Mesenchymal stem cell (in vitro differentiated cells and primary cell): ENCODE measurements at regions not wholly inside any gene's neighbourhood (a gene's known extent, or its start where the extent isn't known, plus 50 kb on each side); places are given as distances from the start of the nearest gene placed in this dataset.
A peak's percentile ranks its signal among the peaks of the same experiment; 100 is the strongest.

Experiments used
- DNase-seq: peaks from one replicate; pipeline ENCODE4 v3.0.0-alpha.2; 2013
- H2AFZ ChIP-seq: one replicate; pipeline ENCODE4 v1.6.1; 2013; ENCODE audit warnings: low read depth, mild to moderate bottlenecking, control low read depth, inconsistent platforms, low read length, moderate library complexity
- H2AK5ac ChIP-seq: 2 replicates; pipeline ENCODE4 v1.6.1; 2013; ENCODE audit warnings: low read length, moderate library complexity, mild to moderate bottlenecking, inconsistent platforms; ENCODE audit not compliant: severe bottlenecking
- H2BK120ac ChIP-seq: one replicate; pipeline ENCODE4 v1.6.1; 2013; ENCODE audit warnings: low read depth, mild to moderate bottlenecking, inconsistent platforms, low read length, moderate library complexity
- H2BK12ac ChIP-seq, 2 experiments: one replicate each; pipeline ENCODE4 v1.6.1; 2013; ENCODE audit warnings: inconsistent platforms in 2 of 2, low read length in 2 of 2, mild to moderate bottlenecking in 2 of 2, moderate library complexity in 2 of 2, control low read depth in 1 of 2
- H2BK15ac ChIP-seq: one replicate; pipeline ENCODE4 v1.6.1; 2013; ENCODE audit warnings: mild to moderate bottlenecking, low read depth, inconsistent platforms; ENCODE audit not compliant: poor library complexity, severe bottlenecking
- H2BK5ac ChIP-seq: 2 replicates; pipeline ENCODE4 v1.6.1; 2013; ENCODE audit warnings: low read depth, mild to moderate bottlenecking, low read length, control low read depth, inconsistent platforms; ENCODE audit not compliant: poor library complexity, severe bottlenecking
- H3K14ac ChIP-seq, 2 experiments: one replicate each; pipeline ENCODE4 v1.6.1; 2013; ENCODE audit warnings: inconsistent platforms in 2 of 2, low read length in 2 of 2, control low read depth in 1 of 2, mild to moderate bottlenecking in 1 of 2, moderate library complexity in 1 of 2
- H3K18ac ChIP-seq, 2 experiments: one replicate each; pipeline ENCODE4 v1.6.1; 2013; ENCODE audit warnings: inconsistent platforms in 2 of 2, low read length in 2 of 2, control low read depth in 1 of 2, low read depth in 1 of 2, mild to moderate bottlenecking in 1 of 2
- H3K23ac ChIP-seq, 2 experiments: one replicate each; pipeline ENCODE4 v1.6.1; 2013; ENCODE audit warnings: inconsistent platforms in 2 of 2, low read length in 2 of 2, mild to moderate bottlenecking in 2 of 2, moderate library complexity in 2 of 2, control low read depth in 1 of 2
- H3K27ac ChIP-seq: 2 replicates; pipeline ENCODE4 v1.5.1; 2013; ENCODE audit warnings: mild to moderate bottlenecking, moderate library complexity, low read length, control low read depth, inconsistent platforms; ENCODE audit not compliant: poor library complexity, severe bottlenecking
- H3K27me3 ChIP-seq, 2 experiments: 2 replicates each; pipeline versions ENCODE4 v1.6.1 to v1.7.0; 2013; ENCODE audit warnings: low read length in 2 of 2, mild to moderate bottlenecking in 2 of 2, moderate library complexity in 2 of 2, control low read depth in 1 of 2, inconsistent platforms in 1 of 2; ENCODE audit not compliant: control insufficient read depth in 1 of 2, insufficient read depth in 1 of 2
- H3K36me3 ChIP-seq, 2 experiments: 2 replicates each; pipeline versions ENCODE4 v1.6.1 to v1.7.0; 2013; ENCODE audit warnings: low read length in 2 of 2, control low read depth in 1 of 2, inconsistent platforms in 1 of 2, low read depth in 1 of 2, mild to moderate bottlenecking in 1 of 2; ENCODE audit not compliant: insufficient read depth in 2 of 2, control insufficient read depth in 1 of 2
- H3K4ac ChIP-seq, 2 experiments: one replicate each; pipeline ENCODE4 v1.6.1; 2013; ENCODE audit warnings: inconsistent platforms in 2 of 2, low read length in 2 of 2, mild to moderate bottlenecking in 2 of 2, moderate library complexity in 2 of 2, control low read depth in 1 of 2, low read depth in 1 of 2
- H3K4me1 ChIP-seq: 2 replicates; pipeline ENCODE4 v1.6.1; 2013; ENCODE audit warnings: low read depth, low read length, control low read depth; ENCODE audit not compliant: control insufficient read depth, insufficient read depth
- H3K4me2 ChIP-seq: 2 replicates; pipeline ENCODE4 v1.6.1; 2013; ENCODE audit warnings: low read length, mild to moderate bottlenecking, inconsistent platforms; ENCODE audit not compliant: poor library complexity, severe bottlenecking
- H3K4me3 ChIP-seq, 2 experiments: 2 replicates each; pipeline versions ENCODE4 v1.5.1 to v1.7.0; 2013; ENCODE audit warnings: low read length in 2 of 2, mild to moderate bottlenecking in 2 of 2, control low read depth in 1 of 2, low read depth in 1 of 2; ENCODE audit not compliant: insufficient read depth in 1 of 2
- H3K79me1 ChIP-seq: replicated peaks from 2 replicates; pipeline ENCODE4 v1.6.1; 2013; ENCODE audit warnings: mild to moderate bottlenecking, control low read depth, low read length, inconsistent platforms; ENCODE audit not compliant: poor library complexity, severe bottlenecking
- H3K9ac ChIP-seq: 2 replicates; pipeline ENCODE4 v1.7.0; 2013; ENCODE audit warnings: mild to moderate bottlenecking, low read length, moderate library complexity
- H3K9me3 ChIP-seq: 2 replicates; pipeline ENCODE4 v1.7.0; 2013; ENCODE audit warnings: mild to moderate bottlenecking, low read length; ENCODE audit not compliant: control insufficient read depth
- H4K8ac ChIP-seq: one replicate; pipeline ENCODE4 v1.6.1; 2013; ENCODE audit warnings: inconsistent platforms, mild to moderate bottlenecking, low read length, moderate library complexity
- H4K91ac ChIP-seq: one replicate; pipeline ENCODE4 v1.6.1; 2013; ENCODE audit warnings: mild to moderate bottlenecking, low read length, inconsistent platforms
- WGBS: methylation state at CpG from one replicate; pipeline ENCODE4 v1.1.7; 2013; ENCODE audit warnings: mixed read lengths; 5-methylcytosine and 5-hydroxymethylcytosine counted together

GRCh38 chr4:12703036-12703435 lies 781.1 kb downstream of the RAB28 start:
- Histone ChIP-seq H3K14ac (no peak overlapping the region), H2AK5ac (no peak overlapping the region), H4K8ac (no peak overlapping the region), H3K9me3 (no peaks in the 10 kb centered on the region), H3K4ac (no peak overlapping the region), H3K9ac (no peak overlapping the region), H3K18ac (no peak overlapping the region), H3K4me1 (no peaks in the 10 kb centered on the region), H2BK120ac (no peak overlapping the region), H4K91ac (no peak overlapping the region), H2BK12ac (no peak overlapping the region), H3K79me1 (no peaks in the 10 kb centered on the region), H3K27me3 (peaks cover 0 to 3% of the 10 kb centered on the region in 2 experiments), H3K27ac (no peak overlapping the region), H3K4me3 (no peak overlapping the region), H3K4me2 (no peak overlapping the region), H2AFZ (no peak overlapping the region), H2BK5ac (no peak overlapping the region), H3K36me3 (no peaks in the 10 kb centered on the region), H2BK15ac (no peak overlapping the region), H3K23ac (no peak overlapping the region)
- DNase-seq: no peak
- WGBS: 69% methylated on average over 9 of the region's 9 CpGs

GRCh38 chr4:12701384-12701783 lies 782.8 kb downstream of the RAB28 start:
- no peak overlapping the region for H4K8ac ChIP-seq
- H3K27me3 ChIP-seq: peaks cover 0 to 3% of the 10 kb centered on the region in 2 experiments
- WGBS: 90% methylated on average over 1 of the region's 1 CpG
- no peak overlapping the region for H4K91ac ChIP-seq
- H3K27ac ChIP-seq: no peak overlapping the region
- H2AFZ ChIP-seq: no peak overlapping the region
- H3K79me1 ChIP-seq: no peaks in the 10 kb centered on the region
- no peak overlapping the region for H3K4me3 ChIP-seq
- no peak overlapping the region for H3K18ac ChIP-seq
- no peaks in the 10 kb centered on the region for H3K36me3 ChIP-seq
- no peak overlapping the region for H3K4me2 ChIP-seq
- H3K9me3 ChIP-seq: no peaks in the 10 kb centered on the region
- H2BK12ac ChIP-seq: no peak overlapping the region
- H3K4ac ChIP-seq: no peak overlapping the region
- H2AK5ac ChIP-seq: no peak overlapping the region
- DNase-seq: no peak
- H3K23ac ChIP-seq: no peak overlapping the region
- H3K4me1 ChIP-seq: no peaks in the 10 kb centered on the region
- H3K9ac ChIP-seq: no peak overlapping the region
- no peak overlapping the region for H3K14ac ChIP-seq
- H2BK120ac ChIP-seq: no peak overlapping the region
- no peak overlapping the region for H2BK15ac ChIP-seq
- no peak overlapping the region for H2BK5ac ChIP-seq

GRCh38 chr4:12697970-12698369 lies 786.2 kb downstream of the RAB28 start:
- H3K79me1 ChIP-seq: no peaks in the 10 kb centered on the region
- no peak overlapping the region for H2AFZ ChIP-seq
- H3K4me2 ChIP-seq: no peak overlapping the region
- H3K23ac ChIP-seq: no peak overlapping the region
- H3K14ac ChIP-seq: no peak overlapping the region
- no peak overlapping the region for H4K91ac ChIP-seq
- peaks cover 0 to 3% of the 10 kb centered on the region in 2 experiments for H3K27me3 ChIP-seq
- H3K36me3 ChIP-seq: no peaks in the 10 kb centered on the region
- H3K9ac ChIP-seq: no peak overlapping the region
- H4K8ac ChIP-seq: no peak overlapping the region
- no peak overlapping the region for H3K27ac ChIP-seq
- H3K18ac ChIP-seq: no peak overlapping the region
- no peaks in the 10 kb centered on the region for H3K9me3 ChIP-seq
- no peak overlapping the region for H2BK120ac ChIP-seq
- H3K4ac ChIP-seq: no peak overlapping the region
- WGBS: 55% methylated on average over 1 of the region's 2 CpGs
- H3K4me3 ChIP-seq: no peak overlapping the region
- H2BK15ac ChIP-seq: no peak overlapping the region
- DNase-seq: no peak
- H2AK5ac ChIP-seq: no peak overlapping the region
- H2BK5ac ChIP-seq: no peak overlapping the region
- H3K4me1 ChIP-seq: no peaks in the 10 kb centered on the region
- H2BK12ac ChIP-seq: no peak overlapping the region

GRCh38 chr4:12692815-12693214 lies 791.3 kb downstream of the RAB28 start:
- Histone ChIP-seq H3K9me3 (no peaks in the 10 kb centered on the region), H2BK12ac (no peak overlapping the region), H4K8ac (no peak overlapping the region), H3K79me1 (no peaks in the 10 kb centered on the region), H3K27ac (no peak overlapping the region), H2BK120ac (no peak overlapping the region), H3K23ac (no peak overlapping the region), H3K4me1 (no peaks in the 10 kb centered on the region), H2BK5ac (no peak overlapping the region), H3K36me3 (no peaks in the 10 kb centered on the region), H3K18ac (no peak overlapping the region), H3K4me2 (no peak overlapping the region), H3K14ac (no peak overlapping the region), H2AFZ (no peak overlapping the region), H3K27me3 (no peaks in the 10 kb centered on the region), H2AK5ac (no peak overlapping the region), H3K9ac (peak overlapping the region; percentile 22), H3K4me3 (no peak overlapping the region), H2BK15ac (no peak overlapping the region), H3K4ac (no peak overlapping the region), H4K91ac (no peak overlapping the region)
- DNase-seq: peak; percentile 4
- 15% methylated on average over 1 of the region's 2 CpGs for WGBS
